NCI-H510A treated with DMSO at 0.1 percent for 48 hours (cell line): ENCODE measurements at regions not wholly inside any gene's neighbourhood (a gene's known extent, or its start where the extent isn't known, plus 50 kb on each side); places are given as distances from the start of the nearest gene placed in this dataset.
"Not testable (repeated sequence)": the region's sequence is repeated elsewhere in the genome, so short reads cannot be mapped to it uniquely, and the experiment has no call there.

Experiments used
- DNase-seq: peaks from one replicate; lab custom pipeline; 2025; lab: John Stamatoyannopoulos, UW

- DNase-seq, result no peak
Measured at GRCh38 chr17:34012709-34013375, 242.2 kb upstream of the CCL2 start.

- no peak for DNase-seq
Measured at GRCh38 chr17:34015253-34015652, 239.8 kb upstream of the CCL2 start.

- DNase-seq, result no peak
Measured at GRCh38 chr17:34024386-34024785, 230.7 kb upstream of the CCL2 start.

- no peak for DNase-seq
Measured at GRCh38 chr17:34024806-34025551, 230.1 kb upstream of the CCL2 start.

- not testable (repeated sequence) for DNase-seq
Measured at GRCh38 chr17:34030601-34031000, 224.5 kb upstream of the CCL2 start.

GRCh38 chr17:34032305-34032704 lies 222.8 kb upstream of the CCL2 start:
- not testable (repeated sequence) for DNase-seq

GRCh38 chr17:34038786-34039185 lies 216.3 kb upstream of the CCL2 start:
- not testable (repeated sequence) for DNase-seq

GRCh38 chr17:34039213-34039612 lies 215.9 kb upstream of the CCL2 start:
- not testable (repeated sequence) for DNase-seq

GRCh38 chr17:34039759-34040555 lies 215.1 kb upstream of the CCL2 start:
- DNase-seq, result not testable (repeated sequence)

- DNase-seq, result no peak
Measured at GRCh38 chr17:34045990-34046389, 209.1 kb upstream of the CCL2 start.

- no peak for DNase-seq
Measured at GRCh38 chr17:34051046-34051445, 204.0 kb upstream of the CCL2 start.

GRCh38 chr17:34054495-34054894 lies 200.6 kb upstream of the CCL2 start:
- no peak for DNase-seq

- DNase-seq, result no peak
Measured at GRCh38 chr17:34055606-34056005, 199.5 kb upstream of the CCL2 start.

- DNase-seq, result no peak
Measured at GRCh38 chr17:34059423-34060220, 195.5 kb upstream of the CCL2 start.

GRCh38 chr17:34066528-34066927 lies 188.6 kb upstream of the CCL2 start:
- DNase-seq, result no peak

GRCh38 chr17:34067011-34067410 lies 188.1 kb upstream of the CCL2 start:
- no peak for DNase-seq

GRCh38 chr17:34068571-34068970 lies 186.5 kb upstream of the CCL2 start:
- no peak for DNase-seq

- no peak for DNase-seq
Measured at GRCh38 chr17:34070712-34071111, 184.4 kb upstream of the CCL2 start.

- DNase-seq, result no peak
Measured at GRCh38 chr17:34071886-34072420, 183.1 kb upstream of the CCL2 start.

- DNase-seq, result no peak
Measured at GRCh38 chr17:34075076-34075475, 180.0 kb upstream of the CCL2 start.

- DNase-seq, result no peak
Measured at GRCh38 chr17:34076743-34077631, 178.1 kb upstream of the CCL2 start.
